ENCODE measurements at regions not wholly inside any gene's neighbourhood (a gene's known extent, or its start where the extent isn't known, plus 50 kb on each side); places are given as distances from the start of the nearest gene placed in this dataset.

DNA sequence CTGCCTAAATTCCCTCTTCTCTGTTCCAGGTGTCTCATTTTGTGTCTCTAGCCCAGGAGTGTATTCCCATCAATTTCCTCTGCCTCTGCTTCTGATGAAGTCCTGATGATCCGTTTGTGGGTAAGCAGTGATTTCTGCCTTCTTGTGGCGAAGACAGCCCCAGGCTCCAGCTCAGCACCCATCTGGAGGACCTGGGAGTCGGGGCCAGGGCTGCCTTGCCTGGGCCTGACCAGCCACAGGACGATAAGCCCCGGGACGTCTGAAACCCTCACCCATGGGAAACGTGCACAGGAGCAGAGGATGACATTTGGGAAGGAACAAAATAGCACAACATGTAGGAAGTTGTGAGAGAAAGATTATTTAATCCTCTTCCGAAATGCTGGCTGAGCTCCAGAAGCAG is 206.9 kb downstream of the FBXO15 start:
- intact Hi-C loops (cut with micrococcal nuclease; ENCODE audit: unreplicated experiment) = loop anchor here (10.0 kb wide), 1 partner anchor 56 kb away; no protein-coding TSS in a partner anchor
- Histone ChIP-seq H3K9me3 (replicated peaks; ENCODE audit: control insufficient read depth, insufficient read depth, low read length) (no peaks in the 10 kb centered on the region), H3K4me1 (ENCODE audit: control insufficient read depth, insufficient read depth, low read length) (no peaks in the 10 kb centered on the region), H3K4me2 (ENCODE audit: control insufficient read depth, insufficient read depth) (no peak overlapping the region), H3K9ac (ENCODE audit: control insufficient read depth, insufficient read depth, low read length) (no peak overlapping the region), H2AFZ (ENCODE audit: control insufficient read depth, low read depth, low read length) (no peak overlapping the region), H3K4me3 (no peak overlapping the region), H3K79me2 (ENCODE audit: control insufficient read depth, insufficient read depth, low read length) (no peaks in the 10 kb centered on the region), H3K27me3 (replicated peaks in 1 of 2; ENCODE audit: control insufficient read depth in 2 of 2, insufficient read depth in 2 of 2, low read length in 1 of 2) (no peaks in the 10 kb centered on the region; a peak in 1 of 4 replicates), H4K20me1 (ENCODE audit: control insufficient read depth, insufficient read depth) (no peaks in the 10 kb centered on the region), H3K27ac (ENCODE audit: control insufficient read depth, insufficient read depth) (no peak overlapping the region), H3K36me3 (ENCODE audit: control insufficient read depth in 2 of 2, insufficient read depth in 2 of 2, low read length in 1 of 2) (no peaks in the 10 kb centered on the region)
- SMC1A ChIA-PET (ENCODE audit: uncharacterized antibody, unreplicated experiment) = interaction anchor here (0.6 kb wide), 1 partner anchor 102 kb away, joined by 3 read pairs; no protein-coding TSS in a partner anchor
- no TSS peak for BruUV-seq (replicated peaks)
- in situ Hi-C loops (cut with MboI) = no loop called here
- POLR2A ChIA-PET = no interaction called here
- FAIRE-seq (no peak), ATAC-seq (no peak), DNase-seq (ENCODE audit: low read depth, low spot score) (no peak)
- 22% methylated on average over 8 of the region's 8 CpGs for WGBS (ENCODE audit: insufficient coverage, insufficient replicate concordance, low lambda C conversion rate, missing lambda C conversion rate)
- RAD21 ChIA-PET (ENCODE audit: unreplicated experiment) = no interaction called here
- CTCF ChIA-PET = no interaction called here
- TF ChIP-seq, protein P1, sequence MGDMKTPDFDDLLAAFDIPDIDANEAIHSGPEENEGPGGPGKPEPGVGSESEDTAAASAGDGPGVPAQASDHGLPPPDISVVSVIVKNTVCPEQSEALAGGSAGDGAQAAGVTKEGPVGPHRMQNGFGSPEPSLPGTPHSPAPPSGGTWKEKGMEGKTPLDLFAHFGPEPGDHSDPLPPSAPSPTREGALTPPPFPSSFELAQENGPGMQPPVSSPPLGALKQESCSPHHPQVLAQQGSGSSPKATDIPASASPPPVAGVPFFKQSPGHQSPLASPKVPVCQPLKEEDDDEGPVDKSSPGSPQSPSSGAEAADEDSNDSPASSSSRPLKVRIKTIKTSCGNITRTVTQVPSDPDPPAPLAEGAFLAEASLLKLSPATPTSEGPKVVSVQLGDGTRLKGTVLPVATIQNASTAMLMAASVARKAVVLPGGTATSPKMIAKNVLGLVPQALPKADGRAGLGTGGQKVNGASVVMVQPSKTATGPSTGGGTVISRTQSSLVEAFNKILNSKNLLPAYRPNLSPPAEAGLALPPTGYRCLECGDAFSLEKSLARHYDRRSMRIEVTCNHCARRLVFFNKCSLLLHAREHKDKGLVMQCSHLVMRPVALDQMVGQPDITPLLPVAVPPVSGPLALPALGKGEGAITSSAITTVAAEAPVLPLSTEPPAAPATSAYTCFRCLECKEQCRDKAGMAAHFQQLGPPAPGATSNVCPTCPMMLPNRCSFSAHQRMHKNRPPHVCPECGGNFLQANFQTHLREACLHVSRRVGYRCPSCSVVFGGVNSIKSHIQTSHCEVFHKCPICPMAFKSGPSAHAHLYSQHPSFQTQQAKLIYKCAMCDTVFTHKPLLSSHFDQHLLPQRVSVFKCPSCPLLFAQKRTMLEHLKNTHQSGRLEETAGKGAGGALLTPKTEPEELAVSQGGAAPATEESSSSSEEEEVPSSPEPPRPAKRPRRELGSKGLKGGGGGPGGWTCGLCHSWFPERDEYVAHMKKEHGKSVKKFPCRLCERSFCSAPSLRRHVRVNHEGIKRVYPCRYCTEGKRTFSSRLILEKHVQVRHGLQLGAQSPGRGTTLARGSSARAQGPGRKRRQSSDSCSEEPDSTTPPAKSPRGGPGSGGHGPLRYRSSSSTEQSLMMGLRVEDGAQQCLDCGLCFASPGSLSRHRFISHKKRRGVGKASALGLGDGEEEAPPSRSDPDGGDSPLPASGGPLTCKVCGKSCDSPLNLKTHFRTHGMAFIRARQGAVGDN (IDR thresholded peaks at IDR 0.05) = no peak
- TF ChIP-seq, protein P2, sequence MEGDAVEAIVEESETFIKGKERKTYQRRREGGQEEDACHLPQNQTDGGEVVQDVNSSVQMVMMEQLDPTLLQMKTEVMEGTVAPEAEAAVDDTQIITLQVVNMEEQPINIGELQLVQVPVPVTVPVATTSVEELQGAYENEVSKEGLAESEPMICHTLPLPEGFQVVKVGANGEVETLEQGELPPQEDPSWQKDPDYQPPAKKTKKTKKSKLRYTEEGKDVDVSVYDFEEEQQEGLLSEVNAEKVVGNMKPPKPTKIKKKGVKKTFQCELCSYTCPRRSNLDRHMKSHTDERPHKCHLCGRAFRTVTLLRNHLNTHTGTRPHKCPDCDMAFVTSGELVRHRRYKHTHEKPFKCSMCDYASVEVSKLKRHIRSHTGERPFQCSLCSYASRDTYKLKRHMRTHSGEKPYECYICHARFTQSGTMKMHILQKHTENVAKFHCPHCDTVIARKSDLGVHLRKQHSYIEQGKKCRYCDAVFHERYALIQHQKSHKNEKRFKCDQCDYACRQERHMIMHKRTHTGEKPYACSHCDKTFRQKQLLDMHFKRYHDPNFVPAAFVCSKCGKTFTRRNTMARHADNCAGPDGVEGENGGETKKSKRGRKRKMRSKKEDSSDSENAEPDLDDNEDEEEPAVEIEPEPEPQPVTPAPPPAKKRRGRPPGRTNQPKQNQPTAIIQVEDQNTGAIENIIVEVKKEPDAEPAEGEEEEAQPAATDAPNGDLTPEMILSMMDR (IDR thresholded peaks at IDR 0.05 in 2 of 3, conservative IDR thresholded peaks at IDR 0.05 in 1 of 3; ENCODE audit: control insufficient read depth in 2 of 3, extremely low read depth in 1 of 3, insufficient read depth in 1 of 3, low read depth in 3 of 3, low read length in 3 of 3) = no peak
- TF ChIP-seq SREBF2 (IDR thresholded peaks at IDR 0.05; ENCODE audit: low read length) (no peak), EGR1 (IDR thresholded peaks at IDR 0.05; ENCODE audit: borderline replicate concordance in 1 of 2, low read depth in 2 of 2, low read length in 2 of 2) (no peak), SIX5 (IDR thresholded peaks at IDR 0.05; ENCODE audit: low read depth, low read length, severe bottlenecking) (no peak), IKZF2 (IDR thresholded peaks at IDR 0.05) (no peak), MTA2 (IDR thresholded peaks at IDR 0.05; ENCODE audit: low read depth) (no peak), TCF7 (IDR thresholded peaks at IDR 0.05; ENCODE audit: borderline replicate concordance) (no peak), CEBPB (IDR thresholded peaks at IDR 0.05; ENCODE audit: borderline replicate concordance in 1 of 2, low read depth in 2 of 2, low read length in 2 of 2) (no peak), PAX5 (IDR thresholded peaks at IDR 0.05; ENCODE audit: borderline replicate concordance, low read depth, low read length) (no peak)
- TF ChIP-seq, protein P3, sequence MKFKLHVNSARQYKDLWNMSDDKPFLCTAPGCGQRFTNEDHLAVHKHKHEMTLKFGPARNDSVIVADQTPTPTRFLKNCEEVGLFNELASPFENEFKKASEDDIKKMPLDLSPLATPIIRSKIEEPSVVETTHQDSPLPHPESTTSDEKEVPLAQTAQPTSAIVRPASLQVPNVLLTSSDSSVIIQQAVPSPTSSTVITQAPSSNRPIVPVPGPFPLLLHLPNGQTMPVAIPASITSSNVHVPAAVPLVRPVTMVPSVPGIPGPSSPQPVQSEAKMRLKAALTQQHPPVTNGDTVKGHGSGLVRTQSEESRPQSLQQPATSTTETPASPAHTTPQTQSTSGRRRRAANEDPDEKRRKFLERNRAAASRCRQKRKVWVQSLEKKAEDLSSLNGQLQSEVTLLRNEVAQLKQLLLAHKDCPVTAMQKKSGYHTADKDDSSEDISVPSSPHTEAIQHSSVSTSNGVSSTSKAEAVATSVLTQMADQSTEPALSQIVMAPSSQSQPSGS (IDR thresholded peaks at IDR 0.05; ENCODE audit: low read length) = no peak
- TF ChIP-seq, protein P4, sequence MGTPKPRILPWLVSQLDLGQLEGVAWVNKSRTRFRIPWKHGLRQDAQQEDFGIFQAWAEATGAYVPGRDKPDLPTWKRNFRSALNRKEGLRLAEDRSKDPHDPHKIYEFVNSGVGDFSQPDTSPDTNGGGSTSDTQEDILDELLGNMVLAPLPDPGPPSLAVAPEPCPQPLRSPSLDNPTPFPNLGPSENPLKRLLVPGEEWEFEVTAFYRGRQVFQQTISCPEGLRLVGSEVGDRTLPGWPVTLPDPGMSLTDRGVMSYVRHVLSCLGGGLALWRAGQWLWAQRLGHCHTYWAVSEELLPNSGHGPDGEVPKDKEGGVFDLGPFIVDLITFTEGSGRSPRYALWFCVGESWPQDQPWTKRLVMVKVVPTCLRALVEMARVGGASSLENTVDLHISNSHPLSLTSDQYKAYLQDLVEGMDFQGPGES (IDR thresholded peaks at IDR 0.05) = no peak
- TF ChIP-seq, protein P5, sequence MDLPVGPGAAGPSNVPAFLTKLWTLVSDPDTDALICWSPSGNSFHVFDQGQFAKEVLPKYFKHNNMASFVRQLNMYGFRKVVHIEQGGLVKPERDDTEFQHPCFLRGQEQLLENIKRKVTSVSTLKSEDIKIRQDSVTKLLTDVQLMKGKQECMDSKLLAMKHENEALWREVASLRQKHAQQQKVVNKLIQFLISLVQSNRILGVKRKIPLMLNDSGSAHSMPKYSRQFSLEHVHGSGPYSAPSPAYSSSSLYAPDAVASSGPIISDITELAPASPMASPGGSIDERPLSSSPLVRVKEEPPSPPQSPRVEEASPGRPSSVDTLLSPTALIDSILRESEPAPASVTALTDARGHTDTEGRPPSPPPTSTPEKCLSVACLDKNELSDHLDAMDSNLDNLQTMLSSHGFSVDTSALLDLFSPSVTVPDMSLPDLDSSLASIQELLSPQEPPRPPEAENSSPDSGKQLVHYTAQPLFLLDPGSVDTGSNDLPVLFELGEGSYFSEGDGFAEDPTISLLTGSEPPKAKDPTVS (IDR thresholded peaks at IDR 0.05; ENCODE audit: low read depth, low read length) = no peak
